ENCODE measurements at regions not wholly inside any gene's neighbourhood (a gene's known extent, or its start where the extent isn't known, plus 50 kb on each side); places are given as distances from the start of the nearest gene placed in this dataset.

DNA sequence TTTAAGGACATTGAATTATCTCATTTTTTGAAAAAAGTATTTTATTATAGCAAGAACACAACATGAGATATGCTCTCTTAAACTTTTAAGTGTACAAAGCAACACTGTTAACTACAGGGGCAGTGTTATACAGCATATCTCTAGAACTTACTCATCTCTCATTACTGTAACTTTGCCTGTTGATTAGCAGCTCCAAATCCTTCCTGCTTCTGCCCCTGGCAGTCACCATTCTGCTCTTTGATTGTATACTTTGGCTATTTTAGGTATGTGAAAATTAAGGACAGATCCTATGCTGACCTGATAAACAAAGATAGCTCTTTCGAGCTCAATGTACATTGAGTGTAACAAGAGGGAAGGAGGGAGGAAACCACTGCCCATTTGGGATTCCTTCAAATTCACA is 1349.8 kb upstream of the GJE1 start:
- no peak for TF ChIP-seq EZH2phosphoT487 (IDR thresholded peaks at IDR 0.05; ENCODE audit: insufficient read depth, low read depth)
- no peak for TF ChIP-seq EZH2 (IDR thresholded peaks at IDR 0.05; ENCODE audit: insufficient read depth, poor library complexity, severe bottlenecking)

Data from GM23248 (cell line).